H1 (cell line): ENCODE measurements at regions not wholly inside any gene's neighbourhood (a gene's known extent, or its start where the extent isn't known, plus 50 kb on each side); places are given as distances from the start of the nearest gene placed in this dataset.
A peak's percentile ranks its signal among the peaks of the same experiment; 100 is the strongest.

Experiments
- CTCF ChIA-PET: fragments of 300-600 bp; sonication (Branson Sonifier 250); formaldehyde crosslinking; loops from one replicate; lab custom pipeline; 2021; ENCODE audit not compliant: partially characterized antibody; lab: Charles Lee
- POLR2A ChIA-PET: fragments of 300-600 bp; sonication (Branson Sonifier 250); formaldehyde crosslinking; loops from one replicate; lab custom pipeline; 2021; ENCODE audit warnings: inconsistent platforms; ENCODE audit not compliant: partially characterized antibody; lab: Charles Lee
- DNase-seq, 2 experiments: peaks; one replicate each; pipeline versions ENCODE4 v3.0.0 to v3.0.0-alpha.2; 2010 to 2022; ENCODE audit warnings: low spot score in 2 of 2, low read depth in 1 of 2, mixed read lengths in 1 of 2
- FAIRE-seq: peaks from 2 replicates; lab custom pipeline; 2011; peaks lifted over from hg19 to GRCh38; lab: Jason Lieb, UNC
- H2AFZ ChIP-seq: 2 replicates; pipeline ENCODE4 v1.8.1; 2012; ENCODE audit warnings: low read length, inconsistent platforms
- H2AK5ac ChIP-seq: 2 replicates; pipeline ENCODE4 v1.6.1; 2013; ENCODE audit warnings: low read depth, low read length
- H2BK120ac ChIP-seq: replicated peaks from 2 replicates; pipeline ENCODE3; 2013; ENCODE audit warnings: low read depth, low read length, inconsistent platforms
- H2BK12ac ChIP-seq: 2 replicates; pipeline ENCODE4 v1.6.1; 2013; ENCODE audit warnings: low read depth, low read length
- H2BK15ac ChIP-seq: 2 replicates; pipeline ENCODE4 v1.6.1; 2013; ENCODE audit warnings: low read length
- H2BK20ac ChIP-seq: 2 replicates; pipeline ENCODE4 v1.6.1; 2013; ENCODE audit warnings: low read length
- H2BK5ac ChIP-seq: 2 replicates; pipeline ENCODE4 v1.6.1; 2013; ENCODE audit warnings: low read depth, low read length
- H3K14ac ChIP-seq: 2 replicates; pipeline ENCODE4 v1.6.1; 2013; ENCODE audit warnings: inconsistent platforms; ENCODE audit not compliant: insufficient read length
- H3K18ac ChIP-seq: 2 replicates; pipeline ENCODE4 v1.6.1; 2013; ENCODE audit warnings: low read length; ENCODE audit errors: extremely low read depth
- H3K23ac ChIP-seq: 2 replicates; pipeline ENCODE4 v1.6.1; 2013; ENCODE audit warnings: inconsistent platforms; ENCODE audit not compliant: insufficient read length
- H3K23me2 ChIP-seq: 2 replicates; pipeline ENCODE4 v1.6.1; 2013; ENCODE audit warnings: low read depth, low read length
- H3K27ac ChIP-seq: 2 replicates; pipeline ENCODE4 v1.6.1; 2011; ENCODE audit warnings: low read depth, low read length, inconsistent platforms
- H3K27me3 ChIP-seq, 4 experiments: replicated peaks in 1 of 4; 1 replicate in 1 of 4; 2 replicates in 3 of 4; pipeline versions ENCODE4 v1.6.1 to v1.8.1; 2011 to 2013; ENCODE audit warnings: low read length in 3 of 4, mild to moderate bottlenecking in 3 of 4, inconsistent platforms in 2 of 4, mixed read lengths in 2 of 4, moderate library complexity in 1 of 4; ENCODE audit not compliant: control insufficient read depth in 3 of 4, insufficient read depth in 3 of 4; ENCODE audit errors: extremely low read depth in 1 of 4
- H3K36me3 ChIP-seq, 4 experiments: 2 replicates each; pipeline versions ENCODE4 v1.6.1 to v1.8.1; 2011 to 2013; ENCODE audit warnings: mild to moderate bottlenecking in 4 of 4, low read length in 3 of 4, moderate library complexity in 2 of 4, control low read depth in 1 of 4, inconsistent platforms in 1 of 4; ENCODE audit not compliant: insufficient read depth in 4 of 4, control insufficient read depth in 2 of 4
- H3K4ac ChIP-seq: replicated peaks from 2 replicates; pipeline ENCODE3; 2013; ENCODE audit warnings: low read length, low read depth, mixed read lengths, inconsistent platforms; ENCODE audit not compliant: insufficient read length
- H3K4me1 ChIP-seq, 4 experiments: replicated peaks in 1 of 4; 1 replicate in 1 of 4; 2 replicates in 3 of 4; pipeline versions ENCODE4 v1.6.1 to v1.8.1; 2011 to 2013; ENCODE audit warnings: low read length in 3 of 4, inconsistent platforms in 2 of 4, mixed read lengths in 1 of 4; ENCODE audit not compliant: insufficient read depth in 4 of 4, control insufficient read depth in 3 of 4
- H3K4me2 ChIP-seq, 2 experiments: 2 replicates each; pipeline versions ENCODE4 v1.6.1 to v1.8.1; 2011 to 2013; ENCODE audit warnings: low read depth in 2 of 2, low read length in 2 of 2, control low read depth in 1 of 2, inconsistent platforms in 1 of 2, mild to moderate bottlenecking in 1 of 2; ENCODE audit not compliant: insufficient read depth in 1 of 2
- H3K4me3 ChIP-seq, 4 experiments: fragments of 200-600, 300-600 bp in 1 of 4; sonication (generic), shearing (Covaris generic), sonication (Bioruptor Twin) in 1 of 4; 2 replicates each; pipeline versions ENCODE4 v1.5.1 to v1.8.1; 2011 to 2016; ENCODE audit warnings: low read length in 4 of 4, low read depth in 3 of 4, control low read depth in 2 of 4, inconsistent platforms in 2 of 4, mild to moderate bottlenecking in 2 of 4, mixed read lengths in 1 of 4, moderate library complexity in 1 of 4; ENCODE audit not compliant: insufficient read depth in 2 of 4; ENCODE audit errors: extremely low read depth in 1 of 4
- H3K56ac ChIP-seq: replicated peaks from 2 replicates; pipeline ENCODE3; 2013; ENCODE audit warnings: low read depth, mild to moderate bottlenecking, mixed read lengths, low read length, inconsistent platforms; ENCODE audit not compliant: insufficient read length
- H3K79me1 ChIP-seq: 2 replicates; pipeline ENCODE4 v1.6.1; 2013; ENCODE audit warnings: low read depth, low read length, control low read depth
- H3K79me2 ChIP-seq, 2 experiments: 2 replicates each; pipeline versions ENCODE4 v1.6.1 to v1.8.1; 2012 to 2013; ENCODE audit warnings: low read length in 2 of 2, mild to moderate bottlenecking in 2 of 2, inconsistent platforms in 1 of 2; ENCODE audit not compliant: insufficient read depth in 2 of 2, control insufficient read depth in 1 of 2
- H3K9ac ChIP-seq, 4 experiments: replicated peaks in 1 of 4; 1 replicate in 1 of 4; 2 replicates in 3 of 4; pipeline versions ENCODE4 v1.6.1 to v1.8.1; 2011 to 2013; ENCODE audit warnings: low read depth in 3 of 4, low read length in 3 of 4, control low read depth in 2 of 4, mild to moderate bottlenecking in 2 of 4, moderate library complexity in 2 of 4, inconsistent platforms in 1 of 4; ENCODE audit errors: extremely low read depth in 1 of 4
- H3K9me3 ChIP-seq, 2 experiments: 2 replicates each; pipeline versions ENCODE4 v1.6.1 to v1.8.1; 2012 to 2013; ENCODE audit warnings: mild to moderate bottlenecking in 2 of 2, moderate library complexity in 2 of 2, control low read depth in 1 of 2, inconsistent platforms in 1 of 2, low read depth in 1 of 2, low read length in 1 of 2, mixed read lengths in 1 of 2; ENCODE audit not compliant: insufficient read depth in 2 of 2
- H4K20me1 ChIP-seq, 2 experiments: replicated peaks in 1 of 2; 2 replicates each; pipeline versions ENCODE3 to v1.8.1; 2011 to 2013; ENCODE audit warnings: inconsistent platforms in 2 of 2, low read length in 2 of 2, mild to moderate bottlenecking in 1 of 2; ENCODE audit not compliant: insufficient read depth in 2 of 2, control insufficient read depth in 1 of 2
- H4K5ac ChIP-seq: 2 replicates; pipeline ENCODE4 v1.6.1; 2013; ENCODE audit warnings: low read length, low read depth, mixed read lengths, inconsistent platforms; ENCODE audit not compliant: insufficient read length
- H4K8ac ChIP-seq: 2 replicates; pipeline ENCODE4 v1.8.0; 2013; ENCODE audit warnings: mild to moderate bottlenecking, moderate library complexity, low read length, inconsistent platforms; ENCODE audit not compliant: insufficient read depth; ENCODE audit errors: extremely low read depth
- H4K91ac ChIP-seq: replicated peaks from 2 replicates; pipeline ENCODE3; 2013; ENCODE audit warnings: low read length, mixed read lengths, inconsistent platforms; ENCODE audit not compliant: insufficient read length
- CHD2 ChIP-seq: IDR thresholded peaks from 2 replicates; pipeline ENCODE4 v1.6.1; 2012; ENCODE audit warnings: low read length, improper control_type of control experiment
- MAFK ChIP-seq: IDR thresholded peaks from 2 replicates; pipeline ENCODE4 v1.6.1; 2012; ENCODE audit warnings: low read depth, mild to moderate bottlenecking, improper control_type of control experiment, low read length
- NRF1 ChIP-seq: IDR thresholded peaks from 2 replicates; pipeline ENCODE4 v1.6.1; 2011; ENCODE audit warnings: mild to moderate bottlenecking, low read depth, low read length, improper control_type of control experiment
- SAP30 ChIP-seq: fragments of 300-600 bp; sonication (generic); IDR thresholded peaks from 2 replicates; pipeline ENCODE4 v1.7.1; 2012; ENCODE audit warnings: low read length, moderate library complexity, mild to moderate bottlenecking, inconsistent platforms; ENCODE audit not compliant: insufficient read depth, insufficient replicate concordance
- WGBS, 2 experiments: shearing (Covaris generic) in 1 of 2; methylation state at CpG; one replicate each; pipeline versions ENCODE4 v1.1.6 to v1.1.7; 2013 to 2015; ENCODE audit warnings: low lambda C conversion rate in 2 of 2, mixed read lengths in 2 of 2, inconsistent platforms in 1 of 2, low coverage in 1 of 2, missing lambda C conversion rate in 1 of 2; ENCODE audit not compliant: insufficient replicate concordance in 2 of 2, insufficient coverage in 1 of 2, insufficient read length in 1 of 2; ENCODE audit errors: extremely low coverage in 1 of 2, missing lambda C conversion rate in 1 of 2; 5-methylcytosine and 5-hydroxymethylcytosine counted together
- TF ChIP-seq, protein P1 (sequence below): IDR thresholded peaks from 2 replicates; pipeline ENCODE4 v1.6.1; 2011; ENCODE audit warnings: low read length, improper control_type of control experiment

DNA sequence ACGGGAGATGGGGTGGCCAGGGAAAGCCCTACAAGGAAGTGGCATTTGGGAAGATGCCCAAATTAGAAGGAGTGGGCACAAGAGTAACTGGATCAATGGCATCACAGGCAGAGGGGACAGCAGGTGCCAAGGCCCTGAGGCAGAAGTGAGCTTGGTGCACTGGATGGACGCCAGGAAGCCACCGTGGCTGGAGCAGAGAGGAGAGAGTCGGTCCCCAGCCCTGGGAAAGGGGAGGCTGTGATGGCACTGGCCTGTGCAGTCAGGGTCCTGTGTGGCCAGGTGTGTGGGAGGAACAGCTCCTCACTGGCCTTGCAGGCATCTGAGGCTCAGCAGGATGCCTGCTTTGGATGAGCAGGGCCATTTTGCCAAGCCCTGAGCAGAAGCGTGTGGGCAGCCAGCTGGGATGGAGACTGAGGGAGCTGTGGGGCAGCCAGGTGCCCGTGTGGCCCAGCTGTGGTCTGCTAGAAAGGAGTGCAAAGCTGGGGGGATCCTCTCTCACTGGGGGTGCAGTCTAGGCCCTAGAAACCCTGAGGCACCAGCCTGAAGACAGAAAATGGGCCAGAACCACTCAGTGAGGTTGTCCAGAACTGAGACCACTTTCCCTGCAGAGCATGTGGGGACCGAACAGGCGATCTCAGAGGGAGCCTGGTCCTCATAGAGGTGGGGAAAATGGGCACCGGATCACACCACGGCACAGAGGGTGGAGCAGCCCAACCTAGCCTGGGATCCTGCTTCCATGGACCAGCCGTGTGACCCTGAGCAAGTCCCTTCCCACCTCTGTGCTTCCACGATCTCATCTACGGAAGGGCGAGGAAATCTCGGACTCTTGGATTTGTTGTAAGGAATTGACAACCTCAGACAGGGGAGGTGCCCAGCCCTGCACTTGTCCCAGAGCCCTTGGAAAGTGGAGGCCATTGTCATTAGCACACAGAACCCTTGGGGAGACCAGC, 78.6 kb upstream of the RTL6 start:
- ChIA-PET CTCF (interaction anchor here (0.7 to 3.1 kb wide), 5 partner anchors 9 to 49 kb away, joined by 3 to 18 read pairs (median 5); no protein-coding TSS in a partner anchor), POLR2A (interaction anchor here (1.2 kb wide), 1 partner anchor 10 kb away, joined by 3 read pairs; no protein-coding TSS in a partner anchor)
- H2AK5ac ChIP-seq: no peak overlapping the region
- H3K79me1 ChIP-seq: no peaks in the 10 kb centered on the region
- no peak overlapping the region for H3K18ac ChIP-seq
- peak overlapping the region; percentile 71 for H4K8ac ChIP-seq
- H3K14ac ChIP-seq: no peak overlapping the region
- no peak overlapping the region for H2BK120ac ChIP-seq
- no peak overlapping the region; the same call in 1 of the 2 replicates for H3K27ac ChIP-seq
- no peak overlapping the region for H2AFZ ChIP-seq
- no peak overlapping the region for H3K4ac ChIP-seq
- H2BK20ac ChIP-seq: no peak overlapping the region
- FAIRE-seq: no peak
- no peaks in the 10 kb centered on the region; a peak in 1 of 7 replicates for H3K27me3 ChIP-seq
- H3K23ac ChIP-seq: no peak overlapping the region
- no peaks in the 10 kb centered on the region for H3K9me3 ChIP-seq
- no peak overlapping the region for H4K5ac ChIP-seq
- H3K36me3 ChIP-seq: no peaks in the 10 kb centered on the region
- TF ChIP-seq, protein P1, sequence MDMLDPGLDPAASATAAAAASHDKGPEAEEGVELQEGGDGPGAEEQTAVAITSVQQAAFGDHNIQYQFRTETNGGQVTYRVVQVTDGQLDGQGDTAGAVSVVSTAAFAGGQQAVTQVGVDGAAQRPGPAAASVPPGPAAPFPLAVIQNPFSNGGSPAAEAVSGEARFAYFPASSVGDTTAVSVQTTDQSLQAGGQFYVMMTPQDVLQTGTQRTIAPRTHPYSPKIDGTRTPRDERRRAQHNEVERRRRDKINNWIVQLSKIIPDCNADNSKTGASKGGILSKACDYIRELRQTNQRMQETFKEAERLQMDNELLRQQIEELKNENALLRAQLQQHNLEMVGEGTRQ: no peak
- TF ChIP-seq MAFK (no peak), NRF1 (no peak), SAP30 (no peak), CHD2 (no peak)
- TF ChIP-seq, all 59 proteins: peak for 0
- no peak overlapping the region for H3K4me3 ChIP-seq
- DNase-seq: no peak
- H3K4me2 ChIP-seq: no peak overlapping the region
- H2BK12ac ChIP-seq: peak overlapping the region; percentile 60; the same call in 1 of the 2 replicates
- no peak overlapping the region for H4K91ac ChIP-seq
- H3K56ac ChIP-seq: no peak overlapping the region
- no peak overlapping the region for H2BK5ac ChIP-seq
- H4K20me1 ChIP-seq: no peaks in the 10 kb centered on the region
- 0 out of 2 replicates have a peak overlapping the region, but pooled peaks have one; percentile 46 for H2BK15ac ChIP-seq
- peaks cover 0 to 5% (median 0%) of the 10 kb centered on the region in 4 experiments; a peak in 2 of 7 replicates for H3K4me1 ChIP-seq
- no peak overlapping the region for H3K9ac ChIP-seq
- H3K79me2 ChIP-seq: no peaks in the 10 kb centered on the region
- H3K23me2 ChIP-seq: peaks cover 2% of the 10 kb centered on the region; the same call in 1 of the 2 replicates
- 77% methylated on average over 15 of the region's 15 CpGs; no CpG with 5 or more reads in 1 of the 2 experiments for WGBS, 2 experiments
